ENCODE measurements at regions not wholly inside any gene's neighbourhood (a gene's known extent, or its start where the extent isn't known, plus 50 kb on each side); places are given as distances from the start of the nearest gene placed in this dataset.

DNA sequence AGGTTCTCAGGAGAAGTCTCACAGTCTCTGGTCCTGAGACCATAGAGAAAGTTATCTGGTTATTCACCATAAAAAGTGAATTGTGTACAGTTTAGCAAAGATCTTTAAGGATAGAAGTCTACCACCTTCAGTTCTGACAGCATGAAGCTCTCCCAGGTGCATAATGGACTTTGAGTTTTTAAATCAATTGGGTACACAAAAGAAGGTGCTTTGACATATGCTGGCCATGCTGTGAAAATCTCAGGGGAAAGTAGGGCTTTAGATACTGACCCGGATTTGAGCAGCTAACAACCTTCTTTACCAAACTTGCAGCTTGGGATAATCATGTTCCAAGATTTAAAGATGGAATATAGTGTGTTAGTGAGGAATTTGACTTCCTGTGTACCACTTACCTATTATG is 264.2 kb downstream of the ZSWIM6 start:
- no peak for DNase-seq

DNA sequence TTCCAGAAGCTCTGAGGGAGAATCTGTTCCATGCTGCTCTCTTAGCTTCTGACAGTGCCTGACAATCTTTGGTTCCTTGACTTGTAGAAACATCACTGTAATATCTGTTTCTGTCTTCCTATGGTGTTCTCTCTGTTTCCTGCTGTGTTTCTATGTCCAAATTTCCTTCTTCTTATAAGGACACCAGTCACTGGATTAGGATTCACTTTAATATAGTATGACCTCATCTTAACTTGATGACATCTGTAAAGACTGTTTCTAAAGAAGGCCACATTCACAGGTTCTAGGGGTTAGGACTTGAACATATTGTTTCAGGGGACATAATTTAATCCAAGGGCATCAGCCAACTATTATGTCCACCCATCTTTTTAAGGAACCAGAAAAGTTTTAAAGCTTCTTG is 265.6 kb downstream of the ZSWIM6 start:
- no peak for DNase-seq

DNA sequence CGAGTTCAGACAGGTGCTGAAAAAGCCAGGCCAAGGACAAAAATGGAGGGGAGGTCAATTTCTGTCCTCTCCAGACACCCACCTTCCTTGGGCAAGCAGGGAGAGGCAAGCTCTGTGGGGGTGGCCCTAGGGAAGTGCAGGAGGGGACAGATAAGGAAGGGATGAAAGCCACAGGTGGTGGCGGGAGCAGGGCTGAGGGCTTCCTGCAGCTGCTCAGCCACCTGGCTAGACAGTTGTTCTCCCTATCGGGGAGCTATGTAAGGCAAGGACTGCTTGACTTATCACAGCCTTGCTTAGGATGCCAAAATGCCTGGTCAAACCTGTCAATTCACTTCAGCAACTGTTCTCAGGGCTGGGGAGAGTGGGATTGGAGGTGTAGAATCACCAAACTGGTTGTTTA is 266.1 kb downstream of the ZSWIM6 start:
- DNase-seq, result no peak

GRCh38 chr5:61599370-61600122 is 267.5 kb downstream of the ZSWIM6 start:
- DNase-seq, result no peak

DNA sequence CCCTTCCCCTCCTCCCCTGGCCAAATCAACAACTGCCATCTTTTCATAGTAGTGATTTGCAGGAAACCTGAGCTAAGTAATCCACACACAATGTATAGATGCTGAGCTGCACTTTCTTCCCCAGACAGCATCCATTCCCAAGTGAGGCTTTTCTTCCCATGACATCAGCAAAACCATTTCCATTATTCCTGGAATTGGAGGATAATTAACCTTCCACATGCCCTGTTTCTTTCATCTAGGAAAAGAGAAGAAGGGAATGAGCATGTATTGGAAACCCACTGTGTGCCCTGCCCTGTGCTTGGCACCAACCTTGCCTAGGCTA is 268.0 kb downstream of the ZSWIM6 start:
- no peak for DNase-seq

DNA sequence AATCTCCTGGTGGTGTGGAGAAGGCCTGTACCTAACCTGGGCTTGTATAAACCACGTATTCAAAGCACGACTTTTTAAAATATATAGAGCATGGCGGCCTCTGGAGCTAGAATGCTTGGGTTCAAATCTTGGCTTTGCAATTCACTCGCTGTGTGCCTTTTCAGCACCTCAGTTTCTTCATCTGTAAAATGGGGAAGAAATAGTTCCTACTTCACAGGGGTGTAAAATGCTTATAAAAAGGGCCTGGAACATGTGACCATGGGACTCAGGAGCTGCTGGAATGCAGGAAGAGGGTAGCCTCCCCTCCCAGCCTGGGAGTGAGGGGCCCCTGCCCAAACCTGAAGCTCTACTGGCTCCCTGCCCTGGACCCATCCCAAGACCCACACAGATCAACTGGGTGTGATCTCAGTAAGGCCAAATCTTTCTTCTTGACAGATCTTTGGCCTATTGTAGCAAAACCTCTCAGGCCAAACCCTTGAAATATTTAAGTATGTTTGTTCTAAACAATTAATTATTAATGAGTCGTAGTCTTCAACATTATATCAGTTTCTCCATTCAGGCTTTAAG is 269.0 kb downstream of the ZSWIM6 start:
- DNase-seq, result no peak

DNA sequence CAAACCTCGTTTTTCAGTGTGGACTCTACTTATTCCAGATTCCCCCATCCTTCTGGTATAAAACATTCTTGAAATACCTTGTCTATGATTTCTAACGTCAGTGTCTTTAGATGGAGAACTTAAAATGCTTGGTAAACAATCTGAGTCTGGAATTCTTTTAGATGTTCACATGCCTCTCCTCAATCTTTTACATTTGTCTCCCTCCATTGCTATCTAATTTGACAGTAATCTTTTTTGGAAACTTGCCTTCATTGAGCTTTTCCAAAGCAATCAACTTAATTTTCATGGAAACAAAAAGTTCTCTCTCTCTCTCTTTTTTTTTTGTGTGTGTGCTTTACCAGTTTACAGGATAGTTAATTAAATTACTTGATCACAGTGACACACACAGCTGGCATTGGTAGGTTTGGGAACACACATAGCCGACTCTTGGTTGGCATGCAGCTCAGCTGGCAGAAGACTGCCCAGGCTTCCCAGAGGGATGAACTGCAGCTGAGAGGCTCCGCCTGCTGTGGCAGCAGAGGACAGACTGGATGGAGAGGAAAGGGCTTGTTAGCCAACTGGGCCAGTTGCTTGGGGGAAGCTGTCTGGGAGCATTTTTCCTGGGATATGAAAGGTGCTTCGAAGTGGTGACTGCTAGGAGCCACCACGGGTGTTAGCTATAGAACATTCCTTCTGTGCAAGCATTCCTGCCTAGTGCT is 271.3 kb downstream of the ZSWIM6 start:
- no peak for DNase-seq

DNA sequence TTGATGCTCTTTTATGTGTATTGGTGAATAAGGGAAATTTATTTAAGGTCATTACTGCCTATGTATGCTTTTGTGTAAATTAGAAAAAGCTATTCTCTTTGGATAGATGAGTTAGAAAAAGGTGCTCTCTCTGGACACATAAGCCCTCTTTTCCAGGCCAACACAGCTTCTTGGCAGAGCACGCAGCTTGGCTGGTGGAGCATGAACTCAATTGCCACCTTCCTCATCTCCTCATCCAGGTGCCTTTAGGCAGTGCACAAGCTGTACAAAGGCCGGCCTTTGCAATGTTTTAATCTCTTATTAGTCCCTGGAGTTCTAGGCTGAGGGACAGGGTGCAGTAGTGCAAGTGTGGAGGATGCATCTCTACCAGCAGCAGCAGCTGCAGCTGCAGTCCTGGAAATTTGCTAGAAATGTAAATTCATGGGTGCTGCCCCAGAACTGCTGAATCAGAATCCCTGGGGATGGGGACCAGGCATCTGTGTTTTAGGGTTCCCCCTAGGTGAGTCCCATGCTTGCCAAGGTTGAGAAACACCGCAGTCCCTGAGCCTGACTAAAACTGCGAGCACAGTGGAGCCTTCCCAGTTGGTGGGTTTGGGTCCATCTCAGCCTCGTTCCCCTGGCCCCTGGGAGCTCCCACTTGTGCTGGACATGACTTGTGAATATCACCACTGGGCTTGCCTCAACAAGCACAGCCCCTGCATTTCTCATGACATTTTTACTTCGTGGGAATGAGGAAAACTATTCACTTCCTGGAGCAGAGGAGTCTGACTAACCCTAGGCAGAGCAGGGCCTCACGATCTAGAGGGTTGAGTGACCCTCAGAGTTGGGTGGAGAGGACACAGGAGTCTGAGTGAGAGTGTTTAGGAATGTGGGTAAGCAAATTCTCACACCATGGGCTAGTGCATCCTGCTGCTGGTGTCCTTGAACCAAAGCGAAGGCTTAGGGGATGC is 272.3 kb downstream of the ZSWIM6 start:
- DNase-seq, result no peak

DNA sequence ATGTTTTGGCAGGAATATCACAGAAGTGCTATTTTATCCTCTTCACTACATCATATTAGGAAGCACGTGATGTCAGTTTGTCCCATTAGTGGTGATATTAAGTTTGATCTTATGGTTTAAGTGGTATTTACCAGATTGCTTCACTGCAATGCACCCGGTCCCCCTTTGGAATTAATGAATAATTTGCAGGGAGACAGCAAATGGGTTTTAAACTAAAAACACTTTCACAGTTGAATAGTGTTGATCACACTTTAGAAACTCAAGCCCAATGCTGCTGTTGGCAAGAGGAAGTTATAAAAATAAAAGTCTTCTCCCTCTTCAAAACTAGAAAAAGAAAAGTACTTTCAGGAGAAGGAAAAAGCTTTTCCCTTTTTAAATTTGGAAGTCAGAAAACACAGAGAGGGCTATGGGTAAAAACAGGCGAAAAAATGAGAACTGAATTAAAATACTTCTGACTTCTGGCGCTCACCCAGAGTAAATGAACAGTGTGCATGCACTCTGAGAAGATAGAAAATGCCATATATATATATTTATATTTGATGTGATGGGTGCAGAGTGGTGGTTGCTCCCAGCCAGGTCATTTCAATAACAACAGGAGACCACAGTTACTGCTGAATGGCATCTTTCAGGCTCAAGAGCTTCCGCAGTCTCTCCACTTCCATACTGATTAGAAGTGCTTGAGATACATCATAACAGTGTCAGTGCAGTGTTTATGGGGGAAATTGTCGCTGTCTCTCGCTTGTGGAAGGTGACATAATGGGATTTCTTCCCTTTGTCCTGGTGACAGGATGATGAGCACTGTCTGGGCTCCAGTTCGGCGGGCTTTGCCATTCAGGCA is 278.0 kb downstream of the ZSWIM6 start:
- DNase-seq, result no peak

- DNase-seq, result no peak
Observed at GRCh38 chr5:61610678-61611024, 278.6 kb downstream of the ZSWIM6 start.

- no peak for DNase-seq
Observed at GRCh38 chr5:61612431-61612830, 280.4 kb downstream of the ZSWIM6 start.

DNA sequence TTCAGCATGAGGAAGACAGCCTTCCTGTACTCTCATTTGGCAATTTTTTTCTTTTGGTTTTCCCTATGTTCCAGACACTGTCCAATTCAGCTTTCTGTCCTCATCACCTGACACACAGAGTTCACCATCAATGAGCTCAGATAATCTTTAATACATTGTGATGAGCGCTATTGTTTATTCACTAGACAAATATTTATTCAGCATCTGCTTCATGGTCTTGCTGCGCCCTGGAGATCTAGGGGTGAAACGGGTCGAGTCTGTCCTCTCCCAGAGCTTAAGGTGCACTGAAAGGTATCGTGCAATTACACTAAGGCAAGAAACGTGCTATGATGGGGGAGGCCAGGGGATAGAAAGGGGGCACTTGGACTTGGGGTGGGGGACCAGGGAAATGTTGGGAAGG is 281.6 kb downstream of the ZSWIM6 start:
- DNase-seq, result no peak

GRCh38 chr5:61614606-61615005 is 282.5 kb downstream of the ZSWIM6 start:
- no peak for DNase-seq

DNA sequence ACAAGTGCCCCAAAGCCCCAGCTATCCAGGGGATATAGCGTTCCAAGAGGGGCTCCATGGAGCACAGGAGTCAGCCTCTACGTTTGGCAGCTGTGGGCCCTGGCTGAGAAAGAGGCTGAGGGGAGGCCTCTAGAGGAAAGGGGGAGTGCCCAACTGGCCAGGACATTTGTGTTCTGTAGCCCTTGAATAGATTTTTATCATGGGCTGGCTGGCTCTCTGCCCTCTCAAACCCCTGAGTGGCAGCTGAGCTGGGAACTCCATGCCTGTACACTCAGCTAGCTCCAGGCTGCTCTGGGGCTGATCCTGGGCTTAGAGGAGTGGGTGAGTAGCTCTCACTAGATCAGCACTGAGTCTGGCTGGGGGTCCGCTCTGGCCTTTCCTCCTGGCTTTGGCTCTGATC is 285.0 kb downstream of the ZSWIM6 start:
- no peak for DNase-seq

DNA sequence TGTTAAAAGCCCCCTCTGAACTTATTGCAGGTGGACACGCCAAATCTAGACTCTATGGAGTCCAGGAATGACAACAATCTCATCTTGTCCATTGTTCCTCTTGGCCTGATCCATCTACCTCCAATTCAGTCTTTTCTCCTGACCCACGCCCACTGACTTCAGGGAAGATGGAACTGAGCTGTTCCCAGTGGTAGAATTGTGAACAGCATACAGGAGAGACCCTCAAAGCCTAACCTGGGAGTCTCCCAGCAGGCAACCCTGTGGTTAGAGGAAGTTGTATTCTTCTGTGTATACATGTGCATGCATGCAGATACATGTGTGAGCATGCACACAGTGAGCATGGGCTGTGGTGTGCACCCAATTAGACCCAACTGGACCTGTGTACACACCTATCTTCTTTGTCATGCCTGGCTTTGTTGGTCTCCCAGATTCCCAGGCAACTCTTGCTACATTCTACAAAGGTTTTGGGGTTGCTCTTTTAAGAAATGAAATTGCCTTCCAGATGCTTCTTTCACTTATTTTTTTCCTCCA is 286.0 kb downstream of the ZSWIM6 start:
- DNase-seq, result no peak

DNA sequence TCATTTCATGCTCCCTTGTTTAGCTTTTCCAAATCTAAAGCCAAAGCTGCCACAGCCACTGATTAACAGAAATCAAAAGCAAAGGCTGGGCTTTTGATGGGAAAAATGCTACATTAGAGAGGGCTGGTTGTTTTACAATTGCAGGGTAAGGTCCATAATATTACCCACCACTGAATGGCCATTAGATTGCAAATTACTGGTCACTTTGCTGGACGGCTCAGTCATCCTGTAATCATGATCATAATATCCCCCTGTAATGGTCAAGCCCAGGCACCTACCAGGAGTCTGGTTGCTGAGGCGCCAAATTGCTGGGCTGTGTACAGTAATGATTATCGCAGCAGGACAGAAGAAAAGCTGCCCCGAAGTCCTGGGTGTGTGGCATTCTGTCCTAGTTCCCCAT is 286.5 kb downstream of the ZSWIM6 start:
- no peak for DNase-seq

DNA sequence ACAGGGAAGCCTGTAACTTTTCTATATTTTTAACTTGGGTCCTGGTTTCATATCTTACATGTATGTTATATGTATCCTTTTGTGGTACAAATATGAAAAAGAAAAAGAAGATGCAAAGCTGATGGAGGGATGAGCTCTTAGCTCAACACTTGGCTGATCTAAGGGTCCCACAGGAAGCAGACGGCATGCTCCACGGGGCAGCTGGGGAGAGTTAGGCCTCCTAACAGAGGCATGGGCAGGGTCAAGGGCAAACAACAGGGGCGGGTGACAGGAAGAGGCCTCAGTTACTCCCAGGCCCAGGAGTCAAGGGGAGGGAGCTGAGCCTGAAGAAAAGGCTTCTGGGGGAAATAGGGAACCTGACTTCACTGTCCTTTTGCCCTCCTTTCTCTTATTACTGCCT is 287.2 kb downstream of the ZSWIM6 start:
- DNase-seq, result no peak

DNA sequence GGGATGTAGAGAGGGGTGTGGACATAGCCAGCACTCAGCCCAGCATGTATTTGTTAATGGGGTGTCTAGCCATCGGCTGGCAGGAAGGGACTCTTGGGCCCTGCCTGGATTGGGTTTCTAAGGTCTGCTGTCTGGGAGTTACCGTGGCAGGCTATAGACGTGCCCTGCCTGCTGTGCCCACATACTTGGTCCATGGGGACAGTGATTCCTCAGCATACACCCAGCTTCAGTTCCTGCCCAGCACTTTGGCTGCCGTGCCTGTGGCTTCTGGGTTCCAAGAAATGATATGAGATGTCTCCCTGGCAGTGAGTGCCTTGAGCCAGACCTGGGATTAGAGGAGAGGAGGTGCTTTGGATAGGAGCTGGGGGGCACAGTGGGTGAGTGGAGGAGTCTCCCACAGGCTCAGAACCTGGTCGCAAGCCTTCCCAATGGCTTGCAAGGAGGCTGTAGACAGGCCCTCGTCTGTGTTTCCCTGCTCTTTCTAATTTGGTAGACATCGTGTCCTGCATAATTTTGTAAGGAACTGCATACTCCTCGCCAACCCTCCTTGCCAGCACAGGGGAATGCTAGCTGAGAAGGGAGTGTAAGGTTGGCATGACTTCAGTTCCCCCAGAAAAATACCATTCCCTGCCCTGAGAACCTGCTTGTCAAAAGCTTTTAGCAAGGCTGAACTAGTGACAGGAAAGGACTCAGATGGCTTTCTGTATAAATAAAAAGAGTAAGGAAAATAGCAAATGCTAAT is 287.9 kb downstream of the ZSWIM6 start:
- no peak for DNase-seq

DNA sequence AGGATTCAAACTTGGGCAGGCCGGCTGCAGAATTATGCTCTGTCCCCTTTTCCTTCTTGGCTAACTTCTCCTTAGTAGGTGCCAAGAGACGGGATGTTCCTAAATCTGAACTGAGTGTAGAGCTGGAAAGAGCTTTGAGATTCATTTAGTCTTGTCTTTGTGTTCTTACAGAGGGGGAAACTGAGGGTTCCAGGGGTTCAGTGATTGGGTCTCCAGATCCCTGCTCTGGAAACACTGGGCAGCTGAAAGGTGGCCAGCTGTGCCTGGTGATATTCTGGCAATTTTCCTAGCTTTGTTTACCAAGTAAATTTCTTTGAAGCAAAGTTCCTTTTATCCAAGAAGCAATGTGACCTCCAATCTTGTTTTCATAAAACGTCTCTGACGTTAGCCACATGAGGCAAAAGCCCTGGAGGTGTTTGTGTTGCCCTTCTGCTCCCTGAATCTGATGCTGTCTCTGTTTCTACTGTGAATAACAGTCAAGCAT is 288.7 kb downstream of the ZSWIM6 start:
- no peak for DNase-seq

DNA sequence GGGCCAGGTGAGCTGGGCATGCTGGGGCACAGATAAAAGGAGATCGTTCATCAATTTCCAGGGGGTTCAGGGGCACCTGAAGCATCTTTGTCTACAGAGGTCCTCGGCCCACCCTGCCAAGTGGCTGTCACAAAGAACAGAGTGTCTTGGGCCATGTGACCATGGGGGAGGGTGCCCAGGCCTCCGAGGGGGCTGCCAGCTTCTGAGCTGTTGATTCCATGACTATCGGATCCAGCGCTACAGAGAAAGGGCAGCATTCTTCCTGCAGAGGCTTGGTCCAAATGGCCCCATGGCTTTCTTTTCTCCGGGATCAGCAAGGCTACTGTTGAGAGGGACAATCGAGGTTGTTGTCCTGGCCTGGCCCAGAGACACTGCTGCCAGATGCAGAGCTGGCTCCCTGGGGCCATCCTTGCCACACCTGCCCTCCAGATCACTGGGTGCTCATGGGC is 289.2 kb downstream of the ZSWIM6 start:
- no peak for DNase-seq

DNA sequence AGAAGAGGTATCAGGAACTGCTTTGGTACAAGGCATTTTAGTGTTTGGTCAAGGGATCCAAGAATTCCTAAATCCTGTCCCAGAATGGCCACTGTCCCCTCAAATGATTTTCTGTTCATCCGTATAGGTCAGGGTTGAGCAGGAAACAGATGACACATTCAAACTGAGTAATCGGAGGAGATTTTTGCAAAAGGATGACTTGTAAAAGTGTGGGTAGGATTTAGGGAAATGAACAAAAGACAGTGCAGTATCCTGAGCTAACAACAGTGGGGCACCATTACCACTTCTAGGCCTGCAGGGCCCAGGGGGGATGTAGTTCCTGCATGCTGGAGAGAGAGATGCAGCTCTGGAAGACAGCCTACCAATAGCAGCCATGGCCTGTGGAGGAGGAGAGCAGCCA is 290.1 kb downstream of the ZSWIM6 start:
- DNase-seq, result no peak
